WERI-Rb-1 (cell line): ENCODE measurements at regions not wholly inside any gene's neighbourhood (a gene's known extent, or its start where the extent isn't known, plus 50 kb on each side); places are given as distances from the start of the nearest gene placed in this dataset.

Experiments used
- DNase-seq: peaks from one replicate; pipeline ENCODE4 v3.0.0-alpha.2; 2020
- H3K27ac ChIP-seq: fragments of 250-450 bp; sonication (Bioruptor Pico); 2 replicates; pipeline ENCODE4 v1.5.1; 2020; ENCODE audit warnings: mild to moderate bottlenecking, moderate library complexity
- H3K27me3 ChIP-seq: fragments of 250-450 bp; sonication (Bioruptor Pico); 2 replicates; pipeline ENCODE4 v1.5.1; 2021; ENCODE audit warnings: mild to moderate bottlenecking, low read depth, moderate library complexity; ENCODE audit not compliant: insufficient read depth, severe bottlenecking
- H3K36me3 ChIP-seq: fragments of 250-450 bp; sonication (Bioruptor Pico); 2 replicates; pipeline ENCODE4 v1.5.1; 2020; ENCODE audit warnings: mild to moderate bottlenecking, moderate library complexity
- H3K4me3 ChIP-seq: 2 replicates; pipeline ENCODE4 v1.5.1; 2011; ENCODE audit warnings: low read depth, mild to moderate bottlenecking, control low read depth, low read length
- H3K9me3 ChIP-seq: fragments of 250-450 bp; sonication (Bioruptor Pico); 2 replicates; pipeline ENCODE4 v1.5.1; 2021; ENCODE audit warnings: mild to moderate bottlenecking, moderate library complexity; ENCODE audit not compliant: severe bottlenecking
- CTCF ChIP-seq: IDR thresholded peaks from 2 replicates; pipeline ENCODE4 v1.5.1; 2011; ENCODE audit warnings: low read depth, mild to moderate bottlenecking, control low read depth, inconsistent platforms, low read length

GRCh38 chr20:1804554-1804956, 90.7 kb upstream of the SIRPA start:
- no peak overlapping the region for H3K4me3 ChIP-seq
- H3K27ac ChIP-seq, result no peak overlapping the region
- no peaks in the 10 kb centered on the region for H3K9me3 ChIP-seq

GRCh38 chr20:1803932-1804501, 91.2 kb upstream of the SIRPA start:
- no peak overlapping the region for H3K27ac ChIP-seq
- no peaks in the 10 kb centered on the region for H3K9me3 ChIP-seq
- H3K36me3 ChIP-seq, result no peaks in the 10 kb centered on the region
- TF ChIP-seq CTCF, result no peak
- DNase-seq, result no peak
- peak overlapping the region; percentile 55 for H3K4me3 ChIP-seq
- H3K27me3 ChIP-seq, result no peaks in the 10 kb centered on the region

More at GRCh38 chr20:1804554-1804956, 90.7 kb upstream of the SIRPA start:
- no peaks in the 10 kb centered on the region for H3K36me3 ChIP-seq
- DNase-seq, result no peak
- no peak for TF ChIP-seq CTCF
- no peaks in the 10 kb centered on the region for H3K27me3 ChIP-seq

DNA sequence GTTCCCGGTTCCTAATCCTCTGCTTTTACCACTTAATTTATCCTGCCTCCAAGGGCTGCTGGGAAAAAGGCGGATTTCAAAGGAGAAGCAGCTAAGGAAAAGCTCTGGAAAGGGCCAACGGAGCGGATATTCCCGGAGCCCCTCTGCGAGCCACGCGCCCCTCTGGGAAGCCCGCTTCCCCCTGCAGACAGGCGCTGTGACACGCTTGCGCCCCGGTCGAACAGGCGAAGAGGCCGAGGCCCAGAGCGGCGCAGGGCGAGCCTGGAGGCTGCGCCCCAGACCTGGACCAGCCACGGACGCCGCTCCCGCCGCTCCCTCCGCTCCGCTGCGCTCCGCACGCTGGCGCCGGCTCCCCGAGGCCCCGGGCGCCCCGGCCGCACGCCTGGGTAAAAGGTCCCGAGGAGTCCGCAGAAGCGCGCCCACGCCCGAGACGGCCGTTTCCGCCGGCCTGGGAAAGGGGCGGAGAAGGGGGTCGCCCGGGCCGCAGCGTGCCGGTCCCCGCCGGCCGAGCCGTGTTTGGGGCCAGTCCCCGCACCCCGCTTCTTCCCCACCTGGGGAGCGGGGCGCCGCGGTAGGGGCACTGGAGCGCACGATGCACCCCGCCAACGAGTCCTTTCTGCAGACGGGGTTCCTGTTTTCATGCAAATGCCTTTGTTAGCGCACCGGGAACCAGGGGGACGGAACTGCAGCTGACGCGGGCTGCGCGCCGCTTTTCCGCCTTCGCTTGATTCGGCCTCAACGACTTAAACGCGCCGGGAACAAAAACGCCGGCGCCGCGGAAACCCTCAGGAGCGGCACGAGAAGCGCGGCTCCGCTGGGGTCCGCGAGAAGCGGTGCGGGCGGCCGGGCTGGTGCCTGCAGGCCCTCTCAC, 91.9 kb upstream of the SIRPA start:
- Histone ChIP-seq H3K27me3 (no peaks in the 10 kb centered on the region), H3K27ac (peak overlapping the region; percentile 51), H3K9me3 (no peaks in the 10 kb centered on the region), H3K36me3 (no peaks in the 10 kb centered on the region), H3K4me3 (peak overlapping the region; percentile 55)
- no peak for TF ChIP-seq CTCF
- peak; percentile 60 for DNase-seq

DNA sequence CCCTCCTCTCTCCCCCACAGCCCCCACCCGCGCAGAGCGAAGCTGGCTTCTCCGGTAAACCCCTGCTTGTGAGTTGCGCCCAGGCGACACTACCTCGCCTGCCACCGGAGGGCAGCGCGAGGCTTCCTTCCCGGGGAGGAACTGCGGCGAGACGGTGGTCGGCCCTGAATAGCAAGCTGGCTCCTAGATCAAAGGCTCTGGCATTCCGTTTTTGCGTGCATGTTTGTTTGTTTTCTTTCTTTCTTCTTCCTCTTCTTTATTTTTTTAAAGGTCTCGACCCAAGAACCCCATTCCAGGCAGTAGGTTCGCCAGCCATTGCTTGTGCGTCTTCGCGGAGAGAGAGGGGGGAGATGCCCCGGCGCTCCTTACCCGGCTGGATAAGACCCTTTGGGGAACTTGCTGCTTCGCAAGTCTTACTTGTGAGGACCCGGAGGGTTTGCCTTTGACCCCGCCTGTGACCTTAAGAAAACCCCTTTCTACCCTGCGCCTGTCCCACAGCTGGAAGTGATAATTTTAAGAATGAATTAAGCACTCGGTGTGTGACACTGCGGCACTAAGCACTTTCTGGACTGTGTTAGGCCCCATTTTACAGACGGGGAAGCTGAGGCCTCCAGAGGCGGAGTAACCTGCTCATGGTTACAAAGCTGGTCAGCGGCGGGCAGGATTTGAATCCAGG, 92.7 kb upstream of the SIRPA start:
- Histone ChIP-seq H3K27ac (no peak overlapping the region), H3K27me3 (no peaks in the 10 kb centered on the region), H3K9me3 (no peaks in the 10 kb centered on the region), H3K36me3 (no peaks in the 10 kb centered on the region), H3K4me3 (peak overlapping the region; percentile 55)
- peak; percentile 84 for DNase-seq
- peak; percentile 85 for TF ChIP-seq CTCF

DNA sequence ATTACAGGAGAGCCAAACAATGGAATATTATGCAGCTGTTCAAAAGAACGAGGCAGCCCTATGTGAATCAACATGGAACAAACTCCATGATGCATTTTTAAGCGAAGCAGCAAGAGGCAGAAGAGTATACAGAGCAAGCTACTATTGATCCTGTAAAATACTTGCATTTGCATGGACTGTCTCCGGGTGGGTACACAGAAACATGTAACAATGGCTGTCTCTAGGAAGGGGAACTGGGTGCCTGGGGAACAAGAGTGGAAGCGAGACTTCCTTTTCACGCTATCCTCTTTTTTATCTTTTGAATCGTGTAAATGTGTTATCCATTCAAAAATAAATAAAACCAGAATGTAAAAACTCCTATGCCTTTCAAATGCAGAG, 93.3 kb upstream of the SIRPA start:
- Histone ChIP-seq H3K27ac (no peak overlapping the region), H3K27me3 (no peaks in the 10 kb centered on the region), H3K36me3 (no peaks in the 10 kb centered on the region), H3K4me3 (no peak overlapping the region), H3K9me3 (no peaks in the 10 kb centered on the region)
- DNase-seq, result no peak
- TF ChIP-seq CTCF, result no peak
